GM21423 (cell line): ENCODE measurements at regions not wholly inside any gene's neighbourhood (a gene's known extent, or its start where the extent isn't known, plus 50 kb on each side); places are given as distances from the start of the nearest gene placed in this dataset.

Experiments
- ATAC-seq: cut with Tn5 transposase; IDR thresholded peaks from one replicate; pipeline ENCODE4 v1.9.1; 2021; ENCODE audit warnings: mild to moderate bottlenecking, moderate library complexity; ENCODE audit not compliant: unreplicated experiment

DNA sequence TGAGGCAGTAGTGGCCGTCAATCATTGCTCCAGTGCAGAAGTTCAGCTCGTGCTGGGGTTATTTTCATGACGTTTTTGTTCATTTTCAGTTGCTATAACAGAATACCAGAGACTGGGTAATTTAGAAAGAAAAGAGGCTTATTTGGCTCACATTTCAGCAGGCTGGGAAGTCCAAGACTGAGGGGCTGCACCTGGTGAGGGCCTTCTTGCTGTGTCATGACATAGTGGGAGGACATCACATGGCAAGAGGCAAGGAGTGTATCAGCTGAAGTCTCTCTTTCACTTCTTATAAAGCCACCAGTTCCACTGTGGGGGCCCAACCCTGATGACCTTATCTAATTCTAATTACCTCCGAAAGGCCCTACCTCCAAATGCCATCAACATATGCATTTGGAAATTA is 58.0 kb upstream of the DPP10 start:
- no peak for ATAC-seq

DNA sequence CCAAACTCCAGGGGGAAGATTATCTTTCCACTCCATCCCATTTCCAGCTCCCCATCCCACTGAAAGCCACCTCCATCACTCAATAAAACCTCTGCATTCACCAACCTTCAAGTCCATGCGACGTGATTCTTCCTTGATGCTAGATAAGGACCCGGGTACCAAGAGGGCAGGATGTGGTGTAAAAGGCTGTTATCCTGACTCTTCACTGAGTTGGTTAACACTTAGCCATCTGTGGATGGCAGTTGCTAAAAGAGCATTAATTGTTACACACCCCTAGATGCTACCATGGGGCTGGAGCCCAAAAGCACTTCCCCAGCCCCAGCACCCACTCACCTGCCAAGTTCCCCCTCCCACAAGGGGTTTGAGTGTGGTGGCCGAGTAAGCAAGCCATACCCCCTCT is 53.4 kb upstream of the DPP10 start:
- no peak for ATAC-seq
